ENCODE measurements at regions not wholly inside any gene's neighbourhood (a gene's known extent, or its start where the extent isn't known, plus 50 kb on each side); places are given as distances from the start of the nearest gene placed in this dataset.

DNA sequence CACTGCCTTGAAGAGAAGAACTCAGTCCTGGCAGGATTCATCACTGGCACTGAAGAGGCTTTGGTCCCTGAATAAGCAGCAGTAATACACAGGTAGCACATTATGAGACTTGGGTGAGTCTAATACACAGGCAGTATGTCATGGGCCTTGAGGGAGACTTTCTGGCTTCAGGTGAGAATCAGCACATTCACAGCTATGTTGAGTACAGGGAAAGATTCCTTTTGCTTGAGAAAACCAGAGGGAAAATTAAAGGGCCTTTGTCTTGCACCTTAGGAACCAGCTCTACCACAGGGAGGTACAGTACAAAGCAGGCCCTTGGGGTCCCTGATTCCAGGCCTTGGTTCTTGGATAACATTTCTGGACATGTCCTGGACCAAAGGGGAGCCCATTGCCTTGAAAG is 484.6 kb downstream of the RFC3 start:
- TF ChIP-seq FOXA2 (IDR thresholded peaks at IDR 0.05) (no peak), YY1 (IDR thresholded peaks at IDR 0.05) (no peak), RAD21 (IDR thresholded peaks at IDR 0.05) (no peak), SP1 (IDR thresholded peaks at IDR 0.05) (no peak), EGR1 (IDR thresholded peaks at IDR 0.05; ENCODE audit: low read depth in 2 of 2) (no peak), NR2F2 (IDR thresholded peaks at IDR 0.05) (no peak), RXRA (IDR thresholded peaks at IDR 0.05) (no peak), MAX (IDR thresholded peaks at IDR 0.05) (no peak), JUND (IDR thresholded peaks at IDR 0.05) (no peak), HNF4A (conservative IDR thresholded peaks at IDR 0.05) (no peak), ATF3 (IDR thresholded peaks at IDR 0.05) (no peak), TAF1 (conservative IDR thresholded peaks at IDR 0.05) (no peak), HNF4G (IDR thresholded peaks at IDR 0.05) (no peak), GABPA (IDR thresholded peaks at IDR 0.05 in 1 of 2, conservative IDR thresholded peaks at IDR 0.05 in 1 of 2) (no peak), FOXA1 (IDR thresholded peaks at IDR 0.05) (no peak), CTCF (IDR thresholded peaks at IDR 0.05; ENCODE audit: low read depth, low read length, missing input control) (no peak)
- TF ChIP-seq, protein P1, sequence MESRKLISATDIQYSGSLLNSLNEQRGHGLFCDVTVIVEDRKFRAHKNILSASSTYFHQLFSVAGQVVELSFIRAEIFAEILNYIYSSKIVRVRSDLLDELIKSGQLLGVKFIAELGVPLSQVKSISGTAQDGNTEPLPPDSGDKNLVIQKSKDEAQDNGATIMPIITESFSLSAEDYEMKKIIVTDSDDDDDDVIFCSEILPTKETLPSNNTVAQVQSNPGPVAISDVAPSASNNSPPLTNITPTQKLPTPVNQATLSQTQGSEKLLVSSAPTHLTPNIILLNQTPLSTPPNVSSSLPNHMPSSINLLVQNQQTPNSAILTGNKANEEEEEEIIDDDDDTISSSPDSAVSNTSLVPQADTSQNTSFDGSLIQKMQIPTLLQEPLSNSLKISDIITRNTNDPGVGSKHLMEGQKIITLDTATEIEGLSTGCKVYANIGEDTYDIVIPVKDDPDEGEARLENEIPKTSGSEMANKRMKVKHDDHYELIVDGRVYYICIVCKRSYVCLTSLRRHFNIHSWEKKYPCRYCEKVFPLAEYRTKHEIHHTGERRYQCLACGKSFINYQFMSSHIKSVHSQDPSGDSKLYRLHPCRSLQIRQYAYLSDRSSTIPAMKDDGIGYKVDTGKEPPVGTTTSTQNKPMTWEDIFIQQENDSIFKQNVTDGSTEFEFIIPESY (IDR thresholded peaks at IDR 0.05), result no peak
- TF ChIP-seq, protein P2, sequence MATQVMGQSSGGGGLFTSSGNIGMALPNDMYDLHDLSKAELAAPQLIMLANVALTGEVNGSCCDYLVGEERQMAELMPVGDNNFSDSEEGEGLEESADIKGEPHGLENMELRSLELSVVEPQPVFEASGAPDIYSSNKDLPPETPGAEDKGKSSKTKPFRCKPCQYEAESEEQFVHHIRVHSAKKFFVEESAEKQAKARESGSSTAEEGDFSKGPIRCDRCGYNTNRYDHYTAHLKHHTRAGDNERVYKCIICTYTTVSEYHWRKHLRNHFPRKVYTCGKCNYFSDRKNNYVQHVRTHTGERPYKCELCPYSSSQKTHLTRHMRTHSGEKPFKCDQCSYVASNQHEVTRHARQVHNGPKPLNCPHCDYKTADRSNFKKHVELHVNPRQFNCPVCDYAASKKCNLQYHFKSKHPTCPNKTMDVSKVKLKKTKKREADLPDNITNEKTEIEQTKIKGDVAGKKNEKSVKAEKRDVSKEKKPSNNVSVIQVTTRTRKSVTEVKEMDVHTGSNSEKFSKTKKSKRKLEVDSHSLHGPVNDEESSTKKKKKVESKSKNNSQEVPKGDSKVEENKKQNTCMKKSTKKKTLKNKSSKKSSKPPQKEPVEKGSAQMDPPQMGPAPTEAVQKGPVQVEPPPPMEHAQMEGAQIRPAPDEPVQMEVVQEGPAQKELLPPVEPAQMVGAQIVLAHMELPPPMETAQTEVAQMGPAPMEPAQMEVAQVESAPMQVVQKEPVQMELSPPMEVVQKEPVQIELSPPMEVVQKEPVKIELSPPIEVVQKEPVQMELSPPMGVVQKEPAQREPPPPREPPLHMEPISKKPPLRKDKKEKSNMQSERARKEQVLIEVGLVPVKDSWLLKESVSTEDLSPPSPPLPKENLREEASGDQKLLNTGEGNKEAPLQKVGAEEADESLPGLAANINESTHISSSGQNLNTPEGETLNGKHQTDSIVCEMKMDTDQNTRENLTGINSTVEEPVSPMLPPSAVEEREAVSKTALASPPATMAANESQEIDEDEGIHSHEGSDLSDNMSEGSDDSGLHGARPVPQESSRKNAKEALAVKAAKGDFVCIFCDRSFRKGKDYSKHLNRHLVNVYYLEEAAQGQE (IDR thresholded peaks at IDR 0.05), result no peak
- Histone ChIP-seq H3K27me3 (ENCODE audit: control insufficient read depth in 4 of 4, insufficient read depth in 4 of 4, low read length in 3 of 4) (no peaks in the 10 kb centered on the region), H3K9me3 (ENCODE audit: control insufficient read depth in 4 of 4, low read length in 3 of 4) (peaks cover 0 to 2% (median 0%) of the 10 kb centered on the region in 4 donors), H3K27ac (ENCODE audit: low read depth in 1 of 2, low read length in 2 of 2) (no peak overlapping the region), H3K36me3 (ENCODE audit: control insufficient read depth in 4 of 4, insufficient read depth in 3 of 4, low read depth in 1 of 4, low read length in 3 of 4) (no peaks in the 10 kb centered on the region), H3K9ac (ENCODE audit: low read depth in 1 of 2, low read length in 2 of 2) (no peak overlapping the region), H3K4me3 (ENCODE audit: low read depth in 1 of 3, low read length in 3 of 3) (no peak overlapping the region), H3K4me1 (ENCODE audit: control insufficient read depth in 4 of 4, insufficient read depth in 4 of 4, low read length in 3 of 4) (peaks cover 0 to 5% (median under 1%) of the 10 kb centered on the region in 4 donors)
- no peak for DNase-seq (ENCODE audit: low spot score)

All from liver (tissue), 7 donors.